ENCODE measurements at regions not wholly inside any gene's neighbourhood (a gene's known extent, or its start where the extent isn't known, plus 50 kb on each side); places are given as distances from the start of the nearest gene placed in this dataset.
"Not testable (repeated sequence)": the region's sequence is repeated elsewhere in the genome, so short reads cannot be mapped to it uniquely, and the experiment has no call there.

DNA sequence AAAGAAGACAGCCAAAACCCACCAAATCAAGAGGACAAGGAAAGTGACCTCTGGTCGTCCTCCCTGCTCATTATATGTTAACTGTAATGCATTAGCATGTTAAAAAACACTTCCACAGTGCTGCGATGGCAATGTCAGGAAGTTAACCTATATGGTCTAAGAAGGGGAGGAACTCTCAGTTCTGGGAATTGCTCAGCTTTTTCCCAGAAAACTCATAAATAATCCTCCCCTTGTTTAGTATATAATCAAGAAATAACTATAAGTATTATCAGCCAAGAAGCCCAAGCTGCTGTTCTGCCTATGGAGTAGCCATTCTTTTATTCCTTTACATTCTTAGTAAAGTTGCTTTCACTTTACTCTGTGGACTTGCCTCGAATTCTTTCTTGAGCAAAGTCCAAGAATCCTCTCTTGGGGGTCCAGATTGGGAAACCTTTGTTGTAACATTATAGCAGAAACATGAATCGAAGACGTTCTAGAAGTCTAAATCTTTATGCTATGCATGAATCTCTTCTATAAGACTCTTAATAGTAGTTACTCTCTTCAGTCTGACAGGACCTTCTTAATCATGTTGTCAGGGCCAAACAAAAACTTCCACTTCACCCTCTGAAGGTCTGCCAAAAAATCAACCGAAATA, 110.0 kb upstream of the VANGL1 start:
- DNase-seq: no peak

DNA sequence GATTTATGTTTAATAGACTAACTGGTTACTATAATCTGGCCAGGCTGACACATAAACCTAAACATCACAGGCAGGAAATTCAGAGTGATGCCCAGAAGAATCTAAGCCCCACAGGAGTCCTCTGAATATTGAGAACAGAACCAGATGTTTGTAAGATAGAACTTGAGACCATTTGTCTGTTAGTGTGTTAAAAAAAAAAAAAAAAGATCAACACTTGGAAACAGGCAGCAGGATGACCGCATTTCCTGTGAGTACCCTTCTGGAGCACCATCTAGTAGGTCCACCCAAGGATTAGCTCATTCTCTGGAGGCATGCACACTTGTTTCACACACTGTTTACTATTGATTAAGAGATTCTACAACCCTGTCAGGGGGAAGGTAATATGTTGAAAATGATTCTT, 111.4 kb upstream of the VANGL1 start:
- DNase-seq: no peak

DNA sequence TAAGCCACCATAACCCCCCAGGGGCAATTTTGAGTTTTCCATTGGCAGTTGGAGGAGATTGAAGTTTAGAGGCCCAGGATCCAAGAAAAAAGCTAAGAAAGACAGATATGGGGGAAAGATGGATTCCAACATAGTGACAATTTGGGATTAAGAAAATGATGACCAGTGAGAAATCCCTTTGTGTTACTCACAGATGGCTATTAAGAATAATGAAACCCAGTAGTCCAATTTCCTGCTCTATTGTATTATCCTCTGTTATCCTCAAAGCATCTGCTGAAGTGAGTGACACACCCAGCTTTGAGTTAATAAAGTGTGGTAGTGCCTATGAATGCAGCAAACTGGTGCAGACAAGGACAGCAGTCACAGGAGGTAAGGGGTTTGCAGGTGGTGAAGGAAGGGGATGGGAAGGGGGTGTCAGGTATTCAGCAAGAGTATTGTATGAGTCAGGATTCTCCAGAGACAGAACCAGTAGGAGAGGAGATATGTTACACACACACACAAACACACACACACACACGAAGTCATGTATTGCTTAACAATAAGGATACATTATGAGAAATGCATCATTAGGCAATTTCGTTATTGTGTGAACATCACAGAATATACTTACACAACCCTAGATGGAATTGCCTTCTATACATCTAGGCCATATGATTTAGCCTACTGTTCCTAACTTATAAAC, 112.4 kb upstream of the VANGL1 start:
- DNase-seq: no peak

DNA sequence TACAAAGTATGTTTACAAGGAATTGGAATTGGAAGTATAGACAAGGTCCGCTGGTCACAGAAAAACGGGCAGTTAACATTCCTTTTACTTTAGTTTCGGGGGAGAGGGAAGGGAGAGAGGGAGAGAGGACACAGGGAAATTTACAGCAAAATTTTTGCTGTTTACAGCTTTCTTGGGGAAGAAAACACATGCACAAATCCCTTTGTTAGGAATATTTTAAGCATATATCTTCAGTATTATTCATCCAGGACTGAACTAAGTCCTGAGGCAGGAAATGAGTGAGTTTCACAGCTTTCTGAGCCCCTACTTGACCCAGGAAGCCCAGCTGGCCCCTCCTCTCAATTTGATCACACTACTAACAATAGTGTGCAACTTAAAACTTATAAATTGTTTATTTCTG, 113.4 kb upstream of the VANGL1 start:
- DNase-seq: not testable (repeated sequence)

DNA sequence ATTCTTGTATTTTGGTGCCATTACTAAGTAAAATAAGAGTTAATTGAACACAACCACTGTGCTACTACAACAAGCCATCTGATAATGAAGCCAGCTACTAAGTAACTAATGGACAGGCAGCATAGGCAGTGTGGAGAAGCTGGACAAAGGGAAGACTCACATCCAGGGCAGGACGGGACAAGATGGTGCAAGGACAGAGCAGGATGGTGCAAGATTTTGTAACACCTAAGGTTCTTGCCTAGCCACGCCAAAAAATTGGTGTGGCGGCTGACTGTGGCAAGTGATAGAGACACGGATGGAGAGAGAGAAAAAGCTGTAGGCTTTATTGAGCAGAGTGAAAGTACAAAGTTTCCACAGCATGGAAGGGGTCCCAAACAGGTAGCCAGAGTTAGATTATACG, 114.0 kb upstream of the VANGL1 start:
- DNase-seq: no peak

DNA sequence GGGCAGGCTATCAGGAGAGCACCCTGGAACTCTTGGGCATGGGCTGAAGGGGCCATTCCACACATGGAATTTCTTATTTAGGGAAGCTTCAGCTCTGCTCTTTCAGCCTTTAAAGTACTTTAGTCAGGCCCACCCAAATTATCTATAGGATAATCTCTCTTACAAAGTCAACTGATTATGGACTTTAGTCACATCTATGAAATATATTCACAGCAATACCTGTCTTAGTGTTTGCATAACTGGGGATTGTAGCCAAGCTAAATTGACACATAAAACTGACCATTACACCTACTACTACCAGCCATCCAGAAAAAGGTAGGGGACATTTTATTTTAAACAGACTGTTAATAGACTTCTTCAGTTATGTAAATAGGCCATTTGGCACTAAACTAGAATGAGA, 114.9 kb upstream of the VANGL1 start:
- DNase-seq: no peak

DNA sequence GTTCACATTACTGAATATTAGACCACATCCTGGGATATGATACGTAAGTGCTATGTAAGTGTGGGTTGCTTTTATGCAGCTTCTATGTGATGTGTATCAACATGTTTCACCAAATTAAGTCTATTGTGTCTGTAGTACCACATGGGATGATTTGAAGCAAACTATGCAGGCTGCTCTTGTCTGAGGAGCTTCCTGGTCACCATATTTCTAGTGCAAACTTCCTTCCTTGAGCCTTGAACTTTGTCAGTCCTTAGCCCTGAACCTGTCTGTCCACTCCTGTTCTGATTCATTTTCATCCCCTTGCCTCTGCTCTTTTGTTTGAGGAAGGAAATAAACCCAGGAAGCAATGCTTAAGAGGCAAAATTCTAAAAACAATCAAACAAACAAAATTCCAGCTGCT, 117.5 kb upstream of the VANGL1 start:
- DNase-seq: no peak

DNA sequence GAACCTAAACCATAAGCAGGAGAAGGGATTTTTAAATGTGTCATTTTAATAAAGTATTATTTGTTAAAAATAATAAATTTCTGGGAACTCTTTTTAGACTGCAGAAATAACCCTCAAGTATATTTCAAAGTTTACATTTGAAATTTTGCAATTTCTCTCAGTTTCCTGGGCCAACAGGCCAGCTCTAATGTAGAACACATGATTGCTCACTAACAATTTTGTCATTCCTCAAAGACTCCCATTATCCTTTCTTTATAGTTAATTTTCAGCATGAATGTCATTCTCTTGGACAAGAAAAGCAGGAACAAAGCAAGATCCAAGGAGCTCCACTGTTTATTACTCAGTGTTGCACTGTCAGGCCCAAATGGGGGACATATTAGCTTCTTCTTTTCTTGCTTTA, 119.4 kb upstream of the VANGL1 start:
- no peak for DNase-seq

DNA sequence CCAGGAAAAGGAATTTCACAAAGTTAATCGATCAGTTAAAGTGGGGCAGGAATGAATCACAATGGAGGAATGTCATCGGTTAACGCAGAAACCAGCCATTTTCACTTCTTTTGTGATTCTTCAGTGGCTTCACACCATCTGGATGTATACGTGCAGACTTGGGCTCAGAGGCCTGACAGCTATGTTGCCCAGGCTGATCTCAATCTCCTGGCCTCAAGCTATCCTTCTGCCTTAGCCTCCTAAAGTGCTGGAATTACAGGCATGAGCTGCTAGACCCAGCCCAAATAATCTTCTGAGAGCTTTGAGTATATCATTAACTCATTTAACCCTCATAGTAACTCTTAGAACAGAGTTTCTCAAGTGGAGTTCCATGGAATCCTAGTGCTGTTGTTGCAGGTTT, 126.5 kb upstream of the VANGL1 start:
- no peak for DNase-seq

DNA sequence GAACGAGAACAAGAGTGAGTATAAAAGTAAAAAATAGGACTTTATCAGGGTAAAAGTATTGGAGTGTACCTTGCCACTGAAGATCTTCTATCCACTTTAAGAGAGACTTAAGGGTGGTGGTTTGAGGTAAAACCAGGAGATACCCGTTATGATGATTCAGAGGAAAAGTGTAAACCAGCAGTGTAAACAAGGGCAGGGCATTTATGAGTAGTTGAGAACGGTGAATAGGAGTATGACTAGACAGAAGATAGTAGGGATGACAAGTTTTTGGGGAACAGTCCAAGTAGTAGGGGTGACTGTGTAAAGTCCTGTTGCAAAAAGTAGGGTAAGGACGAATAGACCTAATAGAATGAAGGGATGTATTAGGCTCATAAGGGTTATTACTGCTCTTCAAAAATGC, 131.5 kb upstream of the VANGL1 start:
- DNase-seq: not testable (repeated sequence)

DNA sequence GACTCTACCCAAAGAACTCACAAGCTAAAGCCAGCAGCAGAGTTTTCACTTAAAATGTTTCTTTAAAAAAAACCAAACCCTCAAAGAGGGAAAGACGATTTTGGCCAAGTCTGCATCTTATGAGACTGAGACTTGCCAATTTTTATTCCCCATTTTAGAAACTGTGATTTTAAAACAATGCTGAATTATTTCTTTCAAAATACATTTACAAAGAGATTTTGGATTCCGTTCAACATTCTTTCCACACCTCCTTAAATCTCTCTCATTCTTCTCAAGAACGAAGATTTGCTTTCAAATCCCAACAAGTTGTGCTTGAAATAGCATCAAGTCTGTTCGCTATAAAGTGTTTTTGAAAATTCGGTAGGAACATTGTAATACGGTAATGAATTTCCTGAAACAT, 133.9 kb upstream of the VANGL1 start:
- DNase-seq: no peak

DNA sequence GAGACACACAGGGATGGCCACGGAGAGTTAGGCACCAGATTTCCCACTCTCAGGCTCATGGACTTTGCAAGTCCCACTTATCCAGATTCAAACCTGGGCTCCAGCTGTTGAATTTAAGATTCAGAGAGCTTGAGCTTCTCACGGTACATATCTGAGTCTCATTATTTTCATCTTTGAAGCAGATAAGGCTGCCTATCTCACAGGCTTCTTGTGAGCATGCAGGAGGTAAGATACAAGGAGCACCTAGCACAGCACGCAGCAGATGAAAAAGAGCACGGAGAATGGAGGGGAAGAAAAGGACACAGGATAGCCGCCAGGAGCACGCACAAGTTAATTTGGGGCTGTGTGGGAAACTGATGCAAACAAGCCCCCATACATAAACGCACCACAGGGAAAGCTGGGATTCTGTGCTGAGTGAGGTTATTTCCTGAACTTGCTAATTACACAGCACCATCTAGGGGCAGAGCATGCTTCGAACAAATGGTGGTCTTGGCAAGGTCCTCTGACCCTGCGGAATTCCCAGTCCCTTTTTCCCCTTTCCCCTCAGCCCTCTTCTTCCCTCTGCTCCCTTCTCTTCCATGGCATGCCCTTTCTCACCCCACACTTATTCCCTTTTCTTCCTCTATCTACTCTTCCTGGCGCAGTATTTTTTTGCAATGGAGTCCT, 134.7 kb upstream of the VANGL1 start:
- DNase-seq: no peak

DNA sequence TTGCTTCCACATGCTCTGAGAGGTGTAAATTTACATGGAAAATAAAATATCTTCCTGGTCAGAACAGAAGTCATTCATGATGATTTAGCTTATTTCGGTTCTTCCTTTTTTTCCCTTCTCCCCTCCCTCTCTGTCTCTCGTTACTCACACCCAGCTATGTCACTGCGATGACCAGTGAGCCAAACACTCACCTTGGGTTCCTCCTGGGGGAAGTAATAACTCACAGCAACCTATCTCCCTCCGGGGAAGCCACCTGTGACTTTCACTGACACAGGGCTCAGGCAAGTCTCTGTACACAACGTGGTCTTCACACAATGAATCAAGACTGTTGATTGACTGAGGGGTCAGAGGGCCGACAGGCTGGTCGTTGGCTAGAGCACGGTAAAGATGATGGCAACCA, 135.3 kb upstream of the VANGL1 start:
- no peak for DNase-seq

DNA sequence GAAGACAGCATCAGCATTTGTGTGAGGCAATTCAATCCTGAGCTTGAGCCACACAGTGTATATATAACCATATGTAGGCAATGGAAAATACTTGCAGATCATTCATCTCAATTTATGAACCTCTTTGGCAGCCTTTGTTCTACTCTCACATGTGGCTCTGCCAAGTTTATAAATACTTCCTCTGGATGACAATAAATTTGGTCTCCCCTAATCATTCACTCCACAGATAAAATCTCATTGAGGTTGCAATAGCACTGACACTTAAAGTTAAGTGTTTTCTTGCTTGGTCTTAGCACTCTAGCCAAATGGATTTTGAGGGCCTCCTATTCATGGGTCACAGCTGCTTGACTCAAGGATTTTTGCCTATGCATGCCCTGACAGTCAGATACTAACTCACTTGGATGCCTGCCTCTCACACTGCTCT, 136.6 kb upstream of the VANGL1 start:
- DNase-seq: no peak

DNA sequence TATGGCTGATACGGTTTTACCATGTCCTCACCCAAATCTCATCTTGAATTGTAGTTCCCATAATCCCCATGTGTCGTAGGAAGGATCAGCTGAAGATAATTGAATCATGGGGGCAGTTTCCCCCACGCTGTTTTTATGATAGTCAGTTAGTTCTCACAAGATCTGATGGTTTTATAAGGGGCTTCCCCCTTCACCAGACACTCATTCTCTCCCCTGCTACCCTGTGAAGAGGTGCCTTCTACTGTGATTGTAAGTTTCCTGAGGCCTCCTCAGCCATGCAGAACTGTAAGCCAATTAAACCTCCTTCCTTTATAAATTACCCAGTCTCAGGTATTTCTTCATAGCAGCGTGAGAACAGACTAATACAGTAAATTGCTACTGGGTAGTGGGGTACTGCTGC, 139.6 kb upstream of the VANGL1 start:
- DNase-seq: not testable (repeated sequence)

DNA sequence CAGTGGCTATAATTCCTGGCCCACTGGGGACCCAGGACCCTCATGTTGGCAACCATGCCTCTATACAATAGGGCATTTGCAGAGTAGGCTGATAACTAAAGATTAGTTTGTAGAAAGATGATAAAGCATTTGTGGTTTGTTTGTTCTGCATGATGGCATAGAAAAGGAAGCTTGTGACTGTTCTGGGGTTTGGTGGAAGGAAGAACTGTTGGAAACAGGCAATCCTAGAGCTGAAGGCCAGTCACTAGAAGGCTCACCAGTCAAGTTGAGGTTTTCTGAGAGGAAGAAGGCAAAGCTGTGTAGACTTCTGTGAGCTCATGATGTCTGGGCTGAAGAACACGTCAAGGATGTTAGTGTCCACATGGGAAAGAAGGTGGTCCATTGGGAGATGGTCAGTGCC, 140.3 kb upstream of the VANGL1 start:
- no peak for DNase-seq

DNA sequence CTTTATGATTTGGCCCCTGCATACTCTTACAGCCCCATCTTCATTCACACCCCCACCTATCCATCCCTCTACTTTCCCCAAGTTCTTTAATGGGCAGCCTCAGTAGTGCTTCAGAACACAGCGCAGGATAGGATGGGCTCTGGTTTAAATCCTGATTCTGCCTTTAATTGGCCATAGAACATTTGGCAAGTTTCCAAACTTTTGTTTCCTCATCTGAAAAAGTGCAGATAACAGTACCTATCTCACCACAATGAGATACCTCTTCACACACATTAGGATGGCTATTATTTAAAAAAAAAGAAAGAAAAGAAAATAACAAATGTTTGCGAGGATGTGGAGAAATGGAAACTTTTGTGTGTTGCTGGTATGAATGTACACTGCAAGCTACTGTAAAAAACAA, 142.5 kb upstream of the VANGL1 start:
- DNase-seq: no peak

DNA sequence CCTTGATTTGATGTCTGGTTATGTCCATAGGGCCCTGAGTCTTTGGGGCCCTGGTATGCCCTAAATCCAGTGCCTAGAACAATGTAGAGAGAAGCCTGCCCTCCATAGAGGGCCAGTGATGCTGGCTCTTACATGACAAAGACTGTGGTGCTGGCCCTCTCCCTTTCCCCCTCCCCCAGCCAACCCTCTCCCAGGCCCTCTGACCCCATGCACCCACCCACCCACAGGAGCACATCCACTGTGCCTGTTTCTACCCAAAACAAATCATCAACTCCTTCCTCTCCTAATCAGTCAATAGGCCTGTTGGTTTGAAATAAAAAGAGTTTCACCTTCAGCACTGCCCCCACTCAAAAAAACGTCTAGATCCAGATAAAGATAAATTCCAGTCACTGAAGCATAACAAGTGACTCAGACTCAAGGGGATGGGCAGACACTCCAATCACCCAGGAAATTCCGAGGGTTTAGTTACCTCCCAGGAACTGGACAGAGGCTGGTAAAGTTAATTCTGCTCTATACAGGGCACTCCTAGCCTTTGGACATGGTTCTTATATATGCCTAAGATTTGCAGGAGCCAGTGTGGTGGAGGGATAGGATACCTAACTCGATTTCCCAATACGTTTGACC, 144.8 kb upstream of the VANGL1 start:
- no peak for DNase-seq

DNA sequence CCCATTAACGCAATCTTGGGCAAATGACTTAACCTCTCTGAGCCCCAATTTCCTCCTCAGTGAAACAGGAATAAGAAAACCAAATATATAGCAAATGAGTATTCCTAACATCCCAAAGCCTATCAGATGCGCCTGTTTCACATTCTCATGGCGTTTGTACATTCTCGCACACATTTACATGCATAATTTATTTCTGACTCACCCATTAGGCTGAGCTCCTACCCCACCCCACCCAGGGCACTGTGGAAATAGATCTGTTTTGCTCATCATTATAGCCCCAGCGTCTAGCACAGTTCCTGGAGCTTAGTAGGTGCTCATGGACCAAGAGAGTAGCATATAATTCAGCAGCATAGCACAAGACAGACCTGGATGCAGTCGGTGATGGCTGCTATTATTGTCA, 146.1 kb upstream of the VANGL1 start:
- no peak for DNase-seq

DNA sequence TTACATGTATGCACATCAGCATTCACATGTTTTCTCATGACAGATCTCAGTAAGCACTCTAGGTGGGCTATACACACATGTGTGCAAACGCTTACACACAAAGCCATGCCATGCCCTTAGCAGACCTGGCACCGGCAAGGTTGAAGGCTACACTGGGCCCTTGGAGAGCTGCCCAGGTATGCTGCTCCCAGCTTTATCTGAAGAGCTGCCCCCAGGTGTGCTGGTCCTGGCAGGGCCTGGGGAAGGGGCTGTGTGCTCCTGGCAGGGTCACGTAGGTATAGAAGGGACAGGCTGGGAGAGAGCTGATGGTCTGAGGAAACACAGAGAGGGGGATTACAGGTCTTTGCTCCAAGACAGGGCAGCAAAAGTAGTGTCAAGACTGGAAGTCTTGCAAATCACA, 146.7 kb upstream of the VANGL1 start:
- no peak for DNase-seq

DNA sequence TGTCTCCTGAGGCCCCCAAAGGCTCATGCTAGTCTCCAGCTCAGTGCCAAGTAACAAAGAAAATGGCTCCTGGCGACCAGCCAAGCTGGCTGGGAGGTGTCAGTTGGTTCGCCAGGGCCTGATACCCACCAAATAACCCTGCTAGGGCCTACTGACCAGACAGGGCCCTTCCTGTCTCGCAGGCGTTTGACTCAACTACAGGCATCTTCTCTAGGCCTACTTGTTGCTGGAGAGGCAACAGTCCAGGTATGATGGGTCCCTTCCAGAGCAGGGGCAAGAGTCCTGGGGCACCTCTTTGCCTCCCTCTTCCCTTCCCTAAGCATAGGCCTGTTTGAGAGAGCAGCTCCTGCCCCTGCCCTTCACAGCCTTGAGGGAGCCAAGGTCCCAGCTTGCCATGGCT, 147.9 kb upstream of the VANGL1 start:
- DNase-seq: no peak

DNA sequence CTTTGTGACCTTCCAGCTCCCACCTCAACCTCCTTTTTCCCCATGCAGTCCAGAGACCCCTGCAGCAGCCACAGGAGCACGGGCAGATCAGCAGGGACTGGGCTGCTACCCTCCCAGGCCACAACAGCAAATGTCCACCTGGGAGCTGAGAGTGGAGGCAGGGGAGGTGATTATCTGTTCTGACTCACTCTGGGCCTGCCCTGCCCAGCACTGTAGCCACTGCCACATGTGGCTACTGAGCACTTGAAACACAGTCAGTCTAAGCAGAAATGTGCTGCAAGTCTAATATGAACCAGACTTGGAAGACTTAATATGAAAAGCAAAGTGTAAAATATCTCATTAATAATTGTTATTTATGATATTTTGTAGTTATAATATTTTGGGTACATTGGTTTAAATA, 148.9 kb upstream of the VANGL1 start:
- no peak for DNase-seq

DNA sequence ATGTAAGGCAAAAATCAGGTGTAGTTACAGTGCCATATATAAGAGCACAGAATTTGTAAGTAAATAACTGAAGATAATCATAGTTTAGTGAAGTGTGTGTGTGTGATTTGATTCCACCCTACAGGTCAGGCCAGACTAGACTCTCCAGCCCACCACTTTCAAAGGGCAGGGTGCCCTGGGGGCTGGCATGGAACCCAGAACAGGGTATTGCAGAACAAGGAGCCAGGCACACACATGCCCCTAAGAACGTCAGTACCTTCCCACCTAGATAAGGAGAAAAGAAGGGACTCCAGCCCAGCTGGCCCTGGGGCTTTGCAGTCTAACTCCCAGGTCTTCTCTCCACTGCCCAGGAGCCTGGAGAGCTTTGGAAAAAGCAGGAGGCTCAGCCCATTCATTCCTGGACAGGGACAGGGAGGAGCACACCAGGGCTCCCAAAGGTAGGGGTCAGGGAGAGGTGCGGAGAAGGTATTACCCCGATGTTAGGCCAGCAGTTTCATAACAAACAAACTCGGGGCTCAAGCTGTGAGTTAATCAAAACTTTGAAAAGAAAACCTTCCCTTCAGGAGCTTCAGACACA, 149.7 kb upstream of the VANGL1 start:
- no peak for DNase-seq
